GM18505 (cell line): ENCODE measurements at regions not wholly inside any gene's neighbourhood (a gene's known extent, or its start where the extent isn't known, plus 50 kb on each side); places are given as distances from the start of the nearest gene placed in this dataset.

Experiments
- ATAC-seq: cut with Tn5 transposase; IDR thresholded peaks from one replicate; pipeline ENCODE4 v1.9.1; 2021; ENCODE audit not compliant: unreplicated experiment
- POLR2A ChIP-seq: IDR thresholded peaks from 4 replicates; pipeline ENCODE4 v1.6.1; 2011; ENCODE audit warnings: borderline replicate concordance; ENCODE audit not compliant: insufficient read depth, insufficient read length; ENCODE audit errors: extremely low read depth

DNA sequence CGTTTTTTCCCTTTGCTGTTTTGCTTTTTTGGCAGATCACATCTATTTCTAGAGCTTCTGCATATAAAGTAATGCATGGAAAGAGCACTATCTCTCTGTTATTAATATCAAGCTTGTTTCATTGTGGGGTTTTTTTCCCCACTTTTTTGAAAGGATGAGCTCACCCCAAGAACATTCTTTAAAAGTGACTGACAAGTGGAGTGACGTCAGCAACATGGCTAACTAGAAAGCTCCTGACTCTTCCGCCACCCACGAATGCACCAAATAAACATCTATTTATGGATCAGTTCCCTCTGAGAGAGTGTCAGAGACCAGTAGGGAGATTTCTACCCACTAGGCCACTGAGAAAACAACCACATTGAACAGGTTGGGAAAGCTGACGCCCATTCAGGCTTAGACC is 445.4 kb downstream of the GALC start:
- no peak for ATAC-seq
- TF ChIP-seq POLR2A: no peak

- no peak for ATAC-seq
- no peak for TF ChIP-seq POLR2A
Observed at GRCh38 chr14:87542288-87542687, 450.7 kb downstream of the GALC start.

GRCh38 chr14:87540339-87540738 is 452.6 kb downstream of the GALC start:
- TF ChIP-seq POLR2A: no peak
- ATAC-seq: no peak

DNA sequence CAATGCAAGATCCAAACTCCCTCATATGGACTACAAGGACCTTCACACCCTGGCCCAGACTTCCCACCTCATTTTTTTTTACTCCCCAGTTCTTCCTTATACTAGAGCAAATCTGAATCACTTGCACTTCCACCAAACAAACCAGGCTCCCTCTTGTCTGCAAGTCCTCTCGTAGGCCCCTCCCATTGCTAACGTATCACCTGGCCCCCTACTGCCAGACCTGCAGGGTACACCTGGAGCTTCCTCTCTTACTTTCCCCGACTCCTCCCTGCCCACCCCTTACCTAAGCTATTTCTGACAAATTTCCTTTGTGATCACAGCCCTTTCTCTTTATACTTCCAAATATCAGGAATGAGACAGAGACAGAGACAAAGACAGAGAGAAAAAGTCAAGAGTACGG is 463.9 kb downstream of the GALC start:
- no peak for TF ChIP-seq POLR2A
- no peak for ATAC-seq

DNA sequence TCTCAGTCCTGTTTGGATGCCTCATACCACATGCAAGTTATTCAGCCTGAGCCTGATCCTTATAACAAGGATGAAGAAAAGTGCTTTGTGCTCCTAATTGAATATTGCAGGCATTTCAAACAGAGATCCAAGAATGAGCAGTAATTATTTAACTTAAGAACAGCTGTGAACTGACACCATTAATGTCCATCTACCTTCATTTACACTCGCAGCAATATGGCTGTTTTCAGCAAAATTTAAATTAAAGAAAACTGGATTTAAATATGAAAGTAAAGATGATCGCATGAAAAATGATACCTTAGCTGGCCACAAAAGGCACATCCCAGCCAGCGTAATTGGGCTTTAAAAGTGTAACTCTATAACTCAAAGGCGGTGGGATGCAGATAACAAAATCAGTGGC is 466.3 kb downstream of the GALC start:
- ATAC-seq: no peak
- no peak for TF ChIP-seq POLR2A

DNA sequence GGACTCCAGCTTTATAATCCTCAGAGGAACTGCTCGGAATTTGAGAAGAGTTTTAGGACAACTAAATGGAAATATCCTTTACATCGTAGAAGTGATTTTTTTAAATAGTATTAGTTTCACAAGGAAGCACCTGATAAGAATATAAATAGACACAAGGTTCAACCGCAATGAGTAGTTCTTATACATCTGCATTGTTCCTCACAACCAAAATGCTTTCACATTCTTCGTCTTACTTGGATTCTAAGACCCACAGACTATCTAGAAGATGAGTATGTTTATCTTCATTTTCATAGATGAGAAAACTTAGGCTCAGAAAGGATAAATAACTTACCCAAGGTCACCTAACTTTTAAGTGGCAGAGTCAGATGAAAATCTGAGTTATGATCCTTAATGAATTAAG is 469.0 kb downstream of the GALC start:
- no peak for TF ChIP-seq POLR2A
- ATAC-seq: no peak

DNA sequence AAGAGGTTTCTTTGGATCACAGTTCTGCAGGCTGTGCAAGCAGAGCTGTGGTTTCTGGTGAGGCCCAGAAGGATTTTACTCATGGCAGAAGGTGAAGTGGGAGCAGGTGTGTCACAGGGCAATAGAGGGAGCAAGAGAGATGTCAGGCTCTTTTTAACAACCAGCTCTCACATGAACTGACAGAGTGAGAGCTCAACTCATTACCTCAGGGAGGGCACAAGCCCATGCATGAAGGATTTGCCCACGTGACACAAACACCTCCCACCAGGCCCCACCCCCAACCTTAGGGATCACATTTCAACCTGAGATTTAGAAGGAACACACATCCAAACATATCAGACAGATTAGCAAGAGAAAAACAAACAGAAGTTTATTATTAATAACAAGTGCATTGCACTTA is 470.4 kb downstream of the GALC start:
- no peak for ATAC-seq
- no peak for TF ChIP-seq POLR2A

- ATAC-seq: no peak
- no peak for TF ChIP-seq POLR2A
Observed at GRCh38 chr14:87508333-87508732, 484.6 kb downstream of the GALC start.

- TF ChIP-seq POLR2A: no peak
- no peak for ATAC-seq
Observed at GRCh38 chr14:87503711-87504110, 489.3 kb downstream of the GALC start.

GRCh38 chr14:87497301-87497700 is 495.7 kb downstream of the GALC start:
- TF ChIP-seq POLR2A: no peak
- ATAC-seq: no peak

GRCh38 chr14:87494010-87494409 is 499.0 kb downstream of the GALC start:
- ATAC-seq: no peak
- no peak for TF ChIP-seq POLR2A

- no peak for TF ChIP-seq POLR2A
Observed at GRCh38 chr14:87492561-87492960, 500.4 kb downstream of the GALC start.

GRCh38 chr14:87491816-87492215 is 501.2 kb downstream of the GALC start:
- no peak for TF ChIP-seq POLR2A
- no peak for ATAC-seq

More at GRCh38 chr14:87492561-87492960, 500.4 kb downstream of the GALC start:
- no peak for ATAC-seq

DNA sequence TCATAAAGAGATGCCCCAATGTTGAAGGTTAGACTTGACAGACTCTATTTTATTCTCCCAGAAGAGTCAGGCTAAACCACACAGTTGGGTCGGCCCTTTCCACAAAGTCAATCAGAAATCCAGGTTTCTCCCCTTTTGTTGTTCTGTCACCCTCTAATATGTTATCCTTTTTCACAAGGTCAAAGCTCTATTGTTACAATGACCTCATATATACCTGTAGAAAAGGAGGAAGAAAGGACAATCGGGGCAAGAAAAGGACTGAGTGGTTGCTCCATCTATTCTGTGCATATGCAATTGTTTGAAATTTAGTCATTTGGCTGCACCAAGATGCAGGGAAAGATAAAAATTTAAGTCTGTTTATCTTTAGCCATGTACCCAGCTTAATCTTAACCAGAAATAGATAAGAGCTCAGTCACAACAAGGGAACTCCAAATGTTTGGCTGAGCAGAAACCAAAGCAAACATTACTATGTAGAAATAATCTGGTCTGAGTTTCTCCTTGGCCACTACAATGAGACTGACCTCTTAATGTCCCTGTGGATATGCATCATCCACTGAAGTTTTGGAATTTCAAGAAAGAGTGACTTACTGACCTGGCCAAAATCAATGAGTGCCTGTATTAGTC is 503.7 kb downstream of the GALC start:
- no peak for ATAC-seq
- TF ChIP-seq POLR2A: no peak
